Hepatocyte (in vitro differentiated cells): ENCODE measurements at regions not wholly inside any gene's neighbourhood (a gene's known extent, or its start where the extent isn't known, plus 50 kb on each side); places are given as distances from the start of the nearest gene placed in this dataset.

Source experiments
- CTCF ChIP-seq: fragments of 200-600 bp; sonication (generic); IDR thresholded peaks from 2 replicates; pipeline ENCODE4 v1.5.1; 2016; ENCODE audit warnings: antibody characterized with exemption, mild to moderate bottlenecking; ENCODE audit not compliant: poor library complexity
- EZH2 ChIP-seq: fragments of 200-600 bp; sonication (generic); IDR thresholded peaks from 2 replicates; pipeline ENCODE4 v1.6.1; 2016; ENCODE audit warnings: antibody characterized with exemption, mild to moderate bottlenecking, borderline replicate concordance
- EZH2phosphoT487 ChIP-seq: fragments of 200-600 bp; sonication (generic); IDR thresholded peaks from one replicate; pipeline ENCODE4 v1.6.1; 2018; ENCODE audit warnings: antibody characterized with exemption, mild to moderate bottlenecking, low read depth, moderate library complexity; ENCODE audit not compliant: unreplicated experiment, severe bottlenecking

DNA sequence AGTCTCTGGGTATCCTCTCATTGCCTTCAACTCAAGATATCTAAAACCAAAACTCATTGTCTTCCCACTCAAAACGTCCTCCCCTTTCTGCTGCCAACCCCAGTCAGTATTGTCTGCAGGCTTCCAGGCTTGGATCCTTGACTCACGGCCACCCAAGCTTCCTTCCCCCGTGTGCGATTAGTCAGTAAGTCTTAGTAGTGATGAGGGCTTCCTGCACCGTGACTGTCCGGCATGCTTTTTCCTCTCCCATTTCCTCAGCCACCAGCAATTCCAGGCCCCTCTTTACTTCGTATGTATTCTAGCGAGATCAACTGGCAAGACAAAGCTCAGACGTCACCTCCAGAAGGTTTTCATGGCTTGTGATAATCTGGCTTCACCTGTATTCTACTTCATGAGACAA, 88.6 kb upstream of the DUSP22 start:
- TF ChIP-seq CTCF, result no peak
- TF ChIP-seq EZH2phosphoT487, result no peak
- TF ChIP-seq EZH2, result no peak
